Activated CD4-positive, alpha-beta T cell treated with anti-CD3 and anti-CD28 coated beads for 36 hours (primary cell): ENCODE measurements at regions not wholly inside any gene's neighbourhood (a gene's known extent, or its start where the extent isn't known, plus 50 kb on each side); places are given as distances from the start of the nearest gene placed in this dataset.
"Not testable (repeated sequence)": the region's sequence is repeated elsewhere in the genome, so short reads cannot be mapped to it uniquely, and the experiment has no call there.

Experiments
- ATAC-seq: fragments of 200-7000 bp; cut with Tn5 transposase; one replicate; pipeline ENCODE4 v1.10.0; 2021; ENCODE audit warnings: mild to moderate bottlenecking, moderate library complexity
- CTCF ChIA-PET: fragments of 350-600 bp; sonication (Branson Sonifier 250); formaldehyde crosslinking; loops from one replicate; lab custom pipeline; 2021; ENCODE audit warnings: antibody characterized with exemption; lab: Charles Lee
- POLR2A ChIA-PET: fragments of 350-600 bp; sonication (Branson Sonifier 250); formaldehyde crosslinking; loops from one replicate; lab custom pipeline; 2021; ENCODE audit warnings: antibody characterized with exemption, inconsistent platforms; lab: Charles Lee
- DNase-seq: peaks from one replicate; pipeline ENCODE4 v3.0.0-alpha.2; 2020
- H3K27ac Mint-ChIP-seq: one replicate; pipeline ENCODE4 v1.8.0; 2021; ENCODE audit warnings: mixed read lengths
- H3K27me3 Mint-ChIP-seq: one replicate; pipeline ENCODE4 v1.8.0; 2021; ENCODE audit warnings: mixed read lengths
- H3K36me3 Mint-ChIP-seq: one replicate; pipeline ENCODE4 v1.8.0; 2021; ENCODE audit warnings: low read depth, mixed read lengths
- H3K4me1 Mint-ChIP-seq: one replicate; pipeline ENCODE4 v1.8.0; 2021; ENCODE audit warnings: mixed read lengths
- H3K4me3 Mint-ChIP-seq: one replicate; pipeline ENCODE4 v1.8.0; 2021; ENCODE audit warnings: mild to moderate bottlenecking, moderate library complexity, mixed read lengths
- H3K9me3 Mint-ChIP-seq: one replicate; pipeline ENCODE4 v1.8.0; 2021; ENCODE audit warnings: low read depth, mixed read lengths
- intact Hi-C, 2 experiments: fragments of 100-400 bp; cut with DNase I in 1 of 2; cut with micrococcal nuclease in 1 of 2; formaldehyde crosslinking; loops; one replicate each; pipeline versions ENCODE4 v1.14.2 to v1.15.1; 2022 to 2024; cut with DNase I, micrococcal nuclease

DNA sequence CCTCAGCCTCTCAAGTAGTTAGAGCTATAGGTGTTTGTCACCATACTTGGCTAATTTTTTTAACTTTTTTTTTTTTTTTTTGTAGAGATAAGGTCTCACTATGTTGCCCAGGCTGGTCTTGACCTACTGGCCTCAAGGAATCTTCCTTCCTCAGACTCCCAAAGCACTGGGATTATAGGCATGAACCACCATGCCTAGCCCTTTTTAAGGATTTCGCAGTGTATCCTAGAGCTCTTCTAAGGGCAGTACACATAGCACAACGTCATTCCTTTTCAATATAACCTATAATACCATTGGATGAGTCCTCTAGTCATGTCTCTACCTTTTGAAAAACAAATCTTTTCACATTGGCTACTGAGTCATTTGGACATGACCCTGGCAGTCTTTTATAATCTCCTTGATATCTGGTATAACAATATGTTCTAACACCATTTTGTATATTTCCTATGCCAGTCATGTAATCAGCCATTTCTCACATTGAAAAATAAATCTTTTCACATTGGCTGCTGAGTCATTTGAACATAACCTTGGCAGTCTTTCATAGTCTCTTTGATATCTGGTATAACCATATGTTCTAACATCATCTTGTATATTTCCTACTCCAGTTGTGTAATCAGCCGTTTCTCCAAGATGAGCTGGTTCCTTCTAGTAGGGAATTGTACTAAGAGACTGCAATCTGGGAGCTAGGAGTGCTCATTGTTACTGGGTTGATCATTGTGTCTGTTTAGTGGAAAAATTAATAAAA, 944.7 kb downstream of the MCTP2 start:
- no peak for DNase-seq
- H3K27me3 Mint-ChIP-seq = peaks cover 5% of the 10 kb centered on the region
- intact Hi-C loops = no loop called here
- H3K4me3 Mint-ChIP-seq = no peak overlapping the region
- H3K9me3 Mint-ChIP-seq = peaks cover 11% of the 10 kb centered on the region
- no peak for ATAC-seq
- H3K27ac Mint-ChIP-seq = no peak overlapping the region
- no peaks in the 10 kb centered on the region for H3K4me1 Mint-ChIP-seq
- ChIA-PET CTCF (no interaction called here), POLR2A (no interaction called here)
- no peaks in the 10 kb centered on the region for H3K36me3 Mint-ChIP-seq

DNA sequence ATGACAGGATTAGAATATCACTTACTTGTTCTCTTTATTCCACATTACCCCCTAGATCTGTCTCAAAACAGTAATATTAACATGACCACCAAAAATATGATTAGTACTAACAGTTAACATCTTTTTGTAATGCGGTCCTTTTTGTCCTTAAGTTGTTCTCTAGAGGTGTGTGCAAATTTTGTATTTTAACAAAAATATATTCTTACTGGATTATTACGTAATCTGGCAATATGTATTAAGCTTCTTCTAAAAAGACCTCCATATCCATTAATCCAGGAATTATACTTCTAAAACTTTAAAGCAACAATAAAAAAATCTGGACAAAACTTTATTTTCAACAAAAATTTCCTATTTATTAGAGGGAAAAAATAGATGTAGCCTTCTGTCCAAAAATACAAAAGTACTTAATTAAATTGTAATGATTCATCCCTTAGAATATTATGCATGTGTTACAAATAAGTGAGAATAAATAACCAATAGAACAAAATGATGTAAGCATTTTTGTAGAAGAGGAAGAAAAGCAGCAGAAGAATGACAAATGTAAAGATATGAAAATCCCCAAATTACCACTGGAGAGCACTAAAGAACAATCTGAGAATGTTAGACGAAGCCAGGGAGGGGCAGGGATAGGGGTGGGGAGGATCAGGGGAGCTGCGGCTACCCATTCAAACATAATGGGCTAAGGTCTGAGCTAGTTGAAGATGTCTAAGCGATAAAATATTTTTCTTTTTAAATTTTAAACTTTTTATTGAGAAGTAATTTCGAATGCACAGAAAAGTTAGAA, 945.6 kb downstream of the MCTP2 start:
- Mint-ChIP-seq H3K9me3 (peaks cover 8% of the 10 kb centered on the region), H3K4me1 (no peaks in the 10 kb centered on the region), H3K27ac (no peak overlapping the region), H3K36me3 (no peaks in the 10 kb centered on the region), H3K27me3 (peaks cover 5% of the 10 kb centered on the region), H3K4me3 (no peak overlapping the region)
- ChIA-PET CTCF (no interaction called here), POLR2A (no interaction called here)
- DNase-seq (no peak), ATAC-seq (no peak)
- intact Hi-C loops = no loop called here

DNA sequence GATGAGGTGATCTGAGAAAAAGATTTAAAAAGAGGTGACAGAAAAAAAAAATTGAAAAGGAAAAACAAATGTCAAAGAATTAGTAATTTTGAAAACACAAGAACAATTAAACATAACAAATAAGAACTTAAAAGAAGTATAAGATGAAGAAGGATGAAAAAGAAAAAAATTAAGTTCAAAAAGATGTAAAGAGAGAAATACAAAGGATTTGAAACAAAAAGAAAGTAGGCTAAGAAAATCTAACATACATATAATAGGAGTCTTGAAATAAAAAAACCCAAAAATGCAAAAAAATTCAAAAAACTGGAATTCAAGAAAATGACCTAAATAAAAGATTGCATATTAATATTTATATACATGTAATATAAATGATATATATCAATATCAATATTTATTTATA, 949.2 kb downstream of the MCTP2 start:
- ATAC-seq (no peak), DNase-seq (no peak)
- POLR2A ChIA-PET = no interaction called here
- H3K27me3 Mint-ChIP-seq = peaks cover 2% of the 10 kb centered on the region
- CTCF ChIA-PET = no interaction called here
- no peaks in the 10 kb centered on the region for H3K36me3 Mint-ChIP-seq
- H3K4me1 Mint-ChIP-seq = no peaks in the 10 kb centered on the region
- intact Hi-C loops = no loop called here
- H3K4me3 Mint-ChIP-seq = no peak overlapping the region
- H3K9me3 Mint-ChIP-seq = peaks cover 5% of the 10 kb centered on the region
- no peak overlapping the region for H3K27ac Mint-ChIP-seq

DNA sequence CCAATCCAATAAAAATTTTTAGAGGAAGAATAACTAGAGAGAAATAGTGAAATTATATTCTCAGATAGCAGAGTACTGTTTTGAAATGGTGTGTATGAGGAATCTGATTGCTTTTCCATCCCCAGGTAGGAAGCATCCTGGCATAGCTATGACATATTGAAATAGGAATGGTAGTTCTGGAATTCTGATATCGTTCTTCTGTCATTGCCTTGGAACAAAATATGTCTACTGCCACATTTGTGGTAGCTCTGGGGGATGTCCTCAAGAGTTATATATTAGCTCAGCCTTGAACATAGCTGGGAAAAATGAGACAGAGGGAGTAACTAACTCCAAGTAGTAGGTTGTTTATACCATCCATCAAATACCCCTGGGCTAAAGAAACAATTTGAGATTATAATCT, 950.7 kb downstream of the MCTP2 start:
- H3K9me3 Mint-ChIP-seq = peaks cover 5% of the 10 kb centered on the region
- H3K4me3 Mint-ChIP-seq = no peak overlapping the region
- intact Hi-C loops = no loop called here
- no peaks in the 10 kb centered on the region for H3K4me1 Mint-ChIP-seq
- ATAC-seq (no peak), DNase-seq (no peak)
- ChIA-PET CTCF (no interaction called here), POLR2A (no interaction called here)
- no peak overlapping the region for H3K27ac Mint-ChIP-seq
- peaks cover 1% of the 10 kb centered on the region for H3K27me3 Mint-ChIP-seq
- no peaks in the 10 kb centered on the region for H3K36me3 Mint-ChIP-seq

DNA sequence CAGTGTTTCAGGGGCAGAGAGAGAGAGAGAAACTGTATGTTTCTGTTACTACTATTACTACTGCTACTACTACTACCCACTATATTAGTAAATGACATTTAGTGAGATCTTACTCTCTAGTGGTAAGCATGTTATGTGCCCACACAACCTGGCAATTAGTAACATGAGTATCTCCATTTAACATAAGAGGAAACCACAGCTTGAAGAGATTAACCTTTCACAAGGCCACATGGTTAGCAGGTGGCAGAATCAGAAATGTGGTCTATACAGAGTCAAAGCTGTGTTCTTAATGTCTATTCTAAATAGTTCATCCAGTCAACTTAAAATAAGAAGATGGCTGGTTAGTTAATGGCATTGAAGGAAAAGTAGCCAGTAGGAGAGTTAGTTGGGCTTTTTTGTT, 961.6 kb downstream of the MCTP2 start:
- Mint-ChIP-seq H3K4me1 (no peaks in the 10 kb centered on the region), H3K27me3 (no peaks in the 10 kb centered on the region), H3K9me3 (peaks cover 3% of the 10 kb centered on the region), H3K4me3 (no peak overlapping the region), H3K36me3 (no peaks in the 10 kb centered on the region), H3K27ac (no peak overlapping the region)
- ChIA-PET CTCF (no interaction called here), POLR2A (no interaction called here)
- intact Hi-C loops = no loop called here
- DNase-seq = no peak
- ATAC-seq = no peak

DNA sequence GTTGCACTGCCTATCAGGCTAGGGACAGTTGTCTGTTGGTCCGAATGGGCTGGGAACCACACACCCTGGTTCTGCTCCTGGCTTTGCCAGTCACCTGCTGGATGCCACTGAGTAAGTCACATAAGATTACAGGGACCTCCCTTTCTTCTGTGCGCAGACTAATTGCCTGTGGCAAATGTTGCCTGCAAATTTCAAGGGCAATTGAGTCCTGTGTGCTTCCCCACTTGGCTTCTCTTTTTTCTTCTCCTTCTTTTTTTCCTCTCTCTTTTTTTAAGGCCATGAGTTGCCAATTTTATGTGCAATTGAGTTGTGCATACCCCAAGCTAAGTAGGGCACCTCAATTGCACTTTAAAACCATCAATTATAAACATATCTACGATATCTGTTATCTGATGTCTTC, 963.4 kb downstream of the MCTP2 start:
- no peaks in the 10 kb centered on the region for H3K4me1 Mint-ChIP-seq
- intact Hi-C loops = no loop called here
- H3K27me3 Mint-ChIP-seq = peaks cover under 1% of the 10 kb centered on the region
- ATAC-seq = no peak
- ChIA-PET POLR2A (no interaction called here), CTCF (interaction anchor here (0.7 kb wide), 1 partner anchor 613 kb away, joined by 4 read pairs; no protein-coding TSS in a partner anchor)
- no peak for DNase-seq
- H3K36me3 Mint-ChIP-seq = no peaks in the 10 kb centered on the region
- H3K9me3 Mint-ChIP-seq = peaks cover 2% of the 10 kb centered on the region
- H3K4me3 Mint-ChIP-seq = no peak overlapping the region
- no peak overlapping the region for H3K27ac Mint-ChIP-seq

DNA sequence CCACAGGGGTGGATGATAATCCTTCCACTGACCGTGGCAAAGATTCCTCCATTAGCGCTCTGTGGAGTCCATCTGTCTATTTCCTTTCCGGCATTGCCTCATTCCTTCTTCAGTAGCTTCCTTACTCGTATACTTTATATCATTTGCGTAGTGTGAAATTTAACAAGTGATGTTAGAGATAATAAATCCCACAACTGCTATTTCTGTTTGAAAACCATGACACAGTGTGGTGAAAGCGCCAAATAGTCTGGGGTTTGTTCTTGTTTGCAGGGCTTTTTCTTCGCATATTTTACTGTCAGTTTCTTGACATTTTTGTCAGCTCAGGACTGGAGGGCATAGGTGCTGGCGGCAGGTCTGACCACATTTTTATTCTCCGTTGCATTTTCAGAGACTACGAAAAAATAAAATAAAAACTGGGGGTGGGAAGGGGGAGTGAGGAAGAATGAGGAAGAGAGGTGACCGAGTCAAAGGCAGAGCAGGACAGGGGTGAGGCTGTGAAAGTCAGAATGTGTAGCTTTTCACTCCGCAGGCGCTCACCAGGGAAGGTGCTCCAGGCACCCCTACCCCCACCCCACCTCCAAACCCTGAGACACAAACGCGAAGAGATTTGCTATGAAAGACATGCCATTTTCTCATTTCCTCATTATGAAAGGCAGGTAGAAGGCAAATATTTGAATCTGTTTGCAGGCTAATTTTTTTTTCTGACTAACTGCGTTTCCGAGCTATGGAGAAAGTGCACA, 965.0 kb downstream of the MCTP2 start:
- no peak for DNase-seq
- ChIA-PET CTCF (interaction anchor here (0.6 to 1.4 kb wide), 2 partner anchors 11 to 38 kb away, joined by 3 read pairs; no protein-coding TSS in a partner anchor), POLR2A (interaction anchor here (0.6 kb wide), 1 partner anchor 76 kb away, joined by 5 read pairs; no protein-coding TSS in a partner anchor)
- H3K4me3 Mint-ChIP-seq = no peak overlapping the region
- H3K27me3 Mint-ChIP-seq = peaks cover 1% of the 10 kb centered on the region
- peaks cover 9% of the 10 kb centered on the region for H3K9me3 Mint-ChIP-seq
- H3K4me1 Mint-ChIP-seq = no peaks in the 10 kb centered on the region
- no peak for ATAC-seq
- intact Hi-C loops = no loop called here
- no peaks in the 10 kb centered on the region for H3K36me3 Mint-ChIP-seq
- no peak overlapping the region for H3K27ac Mint-ChIP-seq

DNA sequence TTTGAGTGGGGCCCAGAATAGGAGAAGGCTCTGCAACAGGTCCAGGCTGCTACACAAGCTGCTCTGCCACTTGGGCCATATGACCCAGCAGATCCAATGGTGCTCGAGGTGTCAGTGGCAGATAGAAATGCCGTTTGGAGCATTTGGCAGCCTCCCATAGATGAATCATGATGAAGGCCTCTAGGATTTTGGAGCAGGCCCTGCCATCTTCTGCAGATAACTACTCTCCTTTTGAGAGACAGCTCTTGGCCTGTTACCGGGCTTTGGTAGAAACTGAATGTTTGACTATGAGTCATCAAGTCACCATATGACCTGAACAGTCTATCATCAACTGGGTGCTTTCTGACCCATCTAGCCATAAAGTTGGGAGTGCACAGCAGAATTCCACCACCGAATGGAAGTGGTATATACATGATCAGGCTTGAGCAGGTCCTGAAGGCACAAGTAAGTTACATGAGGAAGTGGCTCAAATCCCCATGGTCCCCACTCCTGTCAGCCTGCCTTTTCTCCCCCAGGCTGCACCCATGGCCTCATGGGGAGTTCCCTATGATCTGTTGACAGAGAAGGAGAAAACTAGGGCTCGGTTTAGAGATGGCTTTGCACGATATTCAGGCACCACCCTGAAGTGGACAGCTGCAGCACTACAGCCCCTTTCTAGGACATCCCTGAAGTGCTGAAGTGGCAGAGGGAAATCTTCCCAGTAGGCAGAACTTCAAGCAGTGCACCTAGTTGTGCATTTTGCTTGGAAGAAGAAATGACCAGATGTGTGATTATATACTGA, 971.4 kb downstream of the MCTP2 start:
- Mint-ChIP-seq H3K36me3 (no peaks in the 10 kb centered on the region), H3K4me3 (no peak overlapping the region), H3K4me1 (no peaks in the 10 kb centered on the region), H3K9me3 (peaks cover 27% of the 10 kb centered on the region), H3K27me3 (peaks cover 3% of the 10 kb centered on the region), H3K27ac (no peak overlapping the region)
- ATAC-seq = no peak
- CTCF ChIA-PET = no interaction called here
- intact Hi-C loops = no loop called here
- POLR2A ChIA-PET = no interaction called here
- DNase-seq = no peak

DNA sequence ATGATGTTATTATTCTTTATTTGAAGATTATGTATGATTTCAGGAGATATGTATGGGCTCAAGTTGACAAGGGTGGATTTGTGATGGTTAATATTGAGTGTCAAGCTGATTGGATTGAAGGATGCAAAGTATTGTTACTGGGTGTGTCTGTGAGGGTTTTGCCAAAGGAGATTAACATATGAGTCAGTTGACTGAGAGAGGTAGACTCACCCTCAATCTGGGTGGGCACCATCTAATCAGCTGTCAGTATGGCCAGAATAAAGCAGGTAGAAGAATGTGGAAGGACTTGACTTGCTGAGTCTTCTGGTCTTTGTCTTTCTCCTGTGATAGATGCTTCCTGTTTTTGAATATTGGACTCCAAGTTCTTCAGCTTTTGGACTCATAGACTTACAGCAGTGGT, 973.7 kb downstream of the MCTP2 start:
- no peak overlapping the region for H3K27ac Mint-ChIP-seq
- CTCF ChIA-PET = no interaction called here
- H3K9me3 Mint-ChIP-seq = peaks cover 26% of the 10 kb centered on the region
- H3K36me3 Mint-ChIP-seq = no peaks in the 10 kb centered on the region
- POLR2A ChIA-PET = no interaction called here
- intact Hi-C loops = no loop called here
- H3K27me3 Mint-ChIP-seq = peaks cover 2% of the 10 kb centered on the region
- DNase-seq (no peak), ATAC-seq (no peak)
- H3K4me1 Mint-ChIP-seq = no peaks in the 10 kb centered on the region
- H3K4me3 Mint-ChIP-seq = no peak overlapping the region

DNA sequence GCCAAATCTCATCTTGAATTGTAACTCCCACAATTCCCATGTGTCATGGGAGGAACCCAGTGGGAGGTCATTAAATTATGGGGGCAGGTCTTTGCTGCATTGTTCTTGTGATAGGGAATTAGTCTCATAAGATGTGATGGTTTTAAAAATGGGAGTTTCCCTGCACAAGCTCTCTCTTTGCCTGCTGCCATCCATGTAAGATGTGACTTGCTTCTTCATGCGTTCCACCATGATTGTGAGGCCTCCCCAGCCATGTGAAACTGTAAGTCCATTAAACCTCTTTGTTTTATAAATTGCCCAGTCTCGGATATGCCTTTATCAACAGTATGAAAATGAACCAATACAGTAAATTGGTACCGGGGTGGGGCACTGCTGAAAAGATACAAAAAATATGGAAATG, 974.5 kb downstream of the MCTP2 start:
- intact Hi-C loops, POLR2A ChIA-PET: not testable (repeated sequence)

DNA sequence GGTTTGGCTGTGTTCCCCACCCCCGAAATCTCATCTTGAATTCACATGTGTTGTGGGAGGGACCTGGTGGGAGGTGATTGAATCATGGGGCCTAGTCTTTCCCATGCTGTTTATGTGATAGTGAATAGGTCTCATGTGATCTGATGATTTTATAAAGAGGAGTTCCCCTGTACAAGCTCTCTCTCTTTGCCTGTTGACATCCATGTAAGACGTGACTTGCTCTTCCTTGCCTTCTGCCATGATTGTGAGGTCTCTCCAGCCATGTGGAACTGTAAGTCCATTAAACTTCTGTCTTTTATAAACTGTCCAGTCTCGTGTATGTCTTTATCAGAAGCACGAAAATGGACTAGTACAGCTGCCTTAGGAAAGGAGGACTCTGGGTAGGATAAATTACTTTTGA, 976.7 kb downstream of the MCTP2 start:
- Mint-ChIP-seq H3K36me3 (no peaks in the 10 kb centered on the region), H3K4me1 (no peaks in the 10 kb centered on the region), H3K27me3 (peaks cover 1% of the 10 kb centered on the region), H3K27ac (no peak overlapping the region), H3K4me3 (no peak overlapping the region), H3K9me3 (peaks cover 14% of the 10 kb centered on the region)
- DNase-seq (no peak), ATAC-seq (no peak)
- ChIA-PET POLR2A (no interaction called here), CTCF (interaction anchor here (1.4 kb wide), 1 partner anchor 11 kb away, joined by 3 read pairs; no protein-coding TSS in a partner anchor)
- intact Hi-C loops = no loop called here

More for the DNA sequence above, 974.5 kb downstream of the MCTP2 start:
- CTCF ChIA-PET, H3K27me3 Mint-ChIP-seq, DNase-seq, ATAC-seq, H3K27ac Mint-ChIP-seq, H3K4me3 Mint-ChIP-seq, H3K4me1 Mint-ChIP-seq, H3K36me3 Mint-ChIP-seq: not testable (repeated sequence)
- peaks cover 22% of the 10 kb centered on the region for H3K9me3 Mint-ChIP-seq
